GM19193 (cell line): ENCODE measurements at regions not wholly inside any gene's neighbourhood (a gene's known extent, or its start where the extent isn't known, plus 50 kb on each side); places are given as distances from the start of the nearest gene placed in this dataset.

Experiments used
- POLR2A ChIP-seq: IDR thresholded peaks from 4 replicates; pipeline ENCODE4 v1.6.1; 2011; ENCODE audit not compliant: insufficient read depth, insufficient read length; ENCODE audit errors: extremely low read depth

DNA sequence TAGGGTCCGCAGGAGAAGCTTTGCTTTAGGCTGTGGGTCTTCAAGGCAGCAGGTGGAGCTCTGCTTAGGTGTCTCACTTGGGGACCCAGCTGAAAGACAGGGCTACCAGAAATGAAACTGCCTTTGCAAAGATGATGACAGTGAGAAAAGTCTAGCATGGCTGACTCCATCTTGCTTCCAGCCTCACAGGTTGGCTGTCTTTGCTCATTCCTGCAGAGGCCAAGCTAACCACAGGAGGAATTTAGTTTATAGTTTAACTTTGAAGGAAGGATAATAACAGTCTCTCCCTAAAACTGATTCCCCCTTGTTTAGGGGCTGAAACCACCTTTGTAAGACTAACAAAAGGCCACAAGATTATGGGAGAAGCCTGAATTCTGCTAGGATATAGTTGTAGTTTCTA, 252.4 kb downstream of the UQCRFS1 start:
- no peak for TF ChIP-seq POLR2A

DNA sequence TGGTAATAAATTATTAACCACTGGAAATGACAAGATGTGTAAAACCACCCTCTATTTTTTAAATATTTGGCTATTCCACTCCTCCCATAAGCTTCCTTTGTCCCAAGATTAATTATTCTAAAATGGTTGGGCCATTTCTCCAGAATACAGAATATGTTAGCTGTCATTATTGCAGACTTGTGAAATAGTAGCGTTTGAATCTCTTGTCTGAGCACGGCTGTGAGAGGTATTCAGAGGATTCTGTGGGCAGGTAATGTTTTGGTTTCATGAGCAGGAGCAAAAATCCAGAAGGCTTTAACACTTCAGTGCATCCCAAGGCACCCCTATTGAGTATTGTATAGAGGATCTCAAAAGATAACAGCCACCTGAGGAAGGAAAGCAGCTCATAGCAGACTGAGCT, 256.0 kb downstream of the UQCRFS1 start:
- no peak for TF ChIP-seq POLR2A

DNA sequence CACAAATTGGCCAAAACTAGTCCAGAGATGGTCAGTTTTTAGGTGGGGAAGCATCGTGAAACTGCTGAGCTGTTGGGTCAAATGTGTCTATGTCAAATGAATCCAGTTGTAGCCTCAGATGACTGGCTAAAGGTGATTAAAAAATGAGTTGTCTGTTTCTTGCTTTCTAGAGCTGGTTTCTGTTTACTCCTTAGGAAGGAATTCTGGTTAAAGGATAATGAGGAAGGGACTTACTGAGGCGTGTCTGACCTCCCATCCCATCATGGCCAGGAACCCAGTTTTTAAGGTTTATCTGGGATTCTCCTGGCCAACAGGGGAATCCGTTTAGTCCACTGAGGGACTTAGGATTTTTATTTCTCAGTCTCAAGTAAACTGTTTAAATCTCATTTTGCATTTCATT, 256.5 kb downstream of the UQCRFS1 start:
- TF ChIP-seq POLR2A: no peak

DNA sequence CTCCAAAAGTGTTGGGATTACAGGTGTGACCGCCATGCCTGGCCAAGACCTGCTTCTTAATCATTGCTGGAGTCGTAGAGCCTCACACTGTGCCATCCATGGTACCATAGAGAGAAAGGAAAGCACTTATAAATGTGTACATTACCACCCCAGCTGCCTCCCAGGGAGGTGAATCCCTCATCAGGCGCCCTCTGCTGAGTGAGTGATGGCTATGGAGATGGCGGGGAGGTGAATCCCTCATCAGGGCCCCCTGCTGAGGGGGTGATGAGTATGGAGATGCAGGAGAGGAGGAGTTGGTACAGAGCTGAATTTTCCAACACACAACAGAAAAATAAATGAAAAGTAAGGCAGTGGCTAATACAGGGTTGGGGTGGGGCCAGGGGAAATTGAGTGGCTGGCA, 263.4 kb downstream of the UQCRFS1 start:
- no peak for TF ChIP-seq POLR2A

DNA sequence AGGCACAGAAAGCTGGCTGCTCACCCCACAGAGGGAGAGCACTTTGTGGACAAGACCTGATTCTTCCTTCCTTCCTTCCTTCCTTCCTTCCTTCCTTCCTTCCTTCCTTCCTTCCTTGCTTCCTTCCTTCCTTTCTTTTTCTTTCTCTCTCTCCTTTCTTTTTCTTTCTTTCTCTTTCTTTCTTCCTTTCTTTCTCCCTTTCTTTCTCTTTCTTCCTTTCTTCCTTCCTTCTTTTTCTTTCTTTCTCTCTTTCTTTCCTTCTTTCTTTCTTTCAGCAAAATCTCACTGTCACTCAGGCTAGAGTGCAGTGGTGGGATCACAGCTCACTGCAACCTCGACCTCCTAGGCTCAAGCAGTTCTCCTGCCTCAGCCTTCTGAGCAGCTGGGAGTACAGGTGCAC, 263.9 kb downstream of the UQCRFS1 start:
- no peak for TF ChIP-seq POLR2A

DNA sequence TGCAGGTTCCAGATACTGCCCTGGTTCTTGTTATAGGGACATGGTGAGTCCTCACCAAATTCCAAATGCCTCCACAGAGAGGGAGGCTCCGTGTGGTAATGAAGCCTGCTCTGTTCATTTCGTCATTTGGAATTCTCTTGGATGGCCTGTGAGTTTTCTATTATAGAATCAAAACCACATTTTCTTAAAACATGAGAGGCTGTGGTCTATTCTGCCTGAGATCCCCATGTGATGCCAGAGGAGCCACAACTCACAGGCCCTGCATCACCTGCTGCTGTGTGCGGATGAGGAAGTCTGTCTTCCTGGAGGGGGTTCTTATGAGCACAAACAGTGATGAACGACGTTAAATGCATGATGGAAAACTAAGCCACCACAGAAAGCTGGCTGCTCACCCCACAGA, 264.4 kb downstream of the UQCRFS1 start:
- no peak for TF ChIP-seq POLR2A

DNA sequence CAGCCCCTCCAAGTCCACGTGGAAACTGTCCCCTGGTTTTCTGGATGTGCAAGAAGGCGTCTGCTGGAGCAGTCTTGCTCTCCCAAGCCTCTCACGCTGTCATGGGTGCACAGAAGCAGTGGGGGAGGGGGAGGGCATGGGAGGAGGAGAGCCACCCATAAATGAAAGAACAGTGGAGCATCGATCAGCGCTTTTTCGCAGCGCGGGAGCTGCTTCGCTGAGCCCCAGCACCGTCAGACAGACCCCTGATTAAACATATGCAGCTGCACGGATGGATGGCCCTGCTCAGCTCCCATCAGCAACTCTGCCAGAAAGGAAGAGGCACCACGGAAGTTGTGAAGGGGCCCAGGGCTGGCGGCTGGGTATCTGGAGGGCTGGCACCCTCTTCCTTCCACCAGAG, 264.9 kb downstream of the UQCRFS1 start:
- no peak for TF ChIP-seq POLR2A

DNA sequence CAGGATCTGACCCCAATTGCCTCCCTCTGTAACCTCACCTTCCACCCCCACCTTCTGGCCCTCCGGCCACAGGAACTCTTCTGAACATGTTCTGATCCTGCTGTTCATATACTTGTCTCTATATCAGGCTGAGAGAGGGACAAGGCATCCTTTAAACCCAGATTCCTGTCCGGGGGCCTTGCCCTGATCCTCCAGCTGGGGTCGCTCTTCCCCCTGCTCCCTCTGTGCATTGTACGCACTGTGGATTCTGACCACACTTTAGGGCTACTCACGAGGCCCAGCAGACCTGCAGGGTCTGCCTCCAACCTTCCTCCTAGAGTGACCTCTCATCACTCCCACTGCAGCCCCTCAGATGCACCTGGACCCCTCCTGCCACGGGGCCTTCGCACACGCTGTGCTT, 269.3 kb downstream of the UQCRFS1 start:
- TF ChIP-seq POLR2A: no peak

DNA sequence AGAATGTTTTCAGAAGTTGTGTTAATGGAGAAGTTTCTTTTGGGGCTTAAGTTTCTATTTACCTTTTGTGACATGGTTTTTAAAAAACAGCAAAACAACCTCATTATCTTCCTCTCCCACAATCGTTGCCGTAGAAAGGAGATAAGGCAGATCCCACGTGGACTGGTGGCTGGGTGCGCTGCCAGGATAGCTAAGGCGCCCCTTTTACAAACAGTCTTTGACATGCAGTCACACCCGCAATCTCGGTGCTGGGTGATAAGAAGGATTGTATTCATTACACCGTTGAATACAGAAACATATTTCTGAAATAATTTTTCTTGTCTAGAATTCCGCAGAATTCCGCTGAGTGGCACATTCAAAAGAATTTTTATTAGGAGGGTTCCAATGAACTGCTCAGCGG, 271.1 kb downstream of the UQCRFS1 start:
- no peak for TF ChIP-seq POLR2A

DNA sequence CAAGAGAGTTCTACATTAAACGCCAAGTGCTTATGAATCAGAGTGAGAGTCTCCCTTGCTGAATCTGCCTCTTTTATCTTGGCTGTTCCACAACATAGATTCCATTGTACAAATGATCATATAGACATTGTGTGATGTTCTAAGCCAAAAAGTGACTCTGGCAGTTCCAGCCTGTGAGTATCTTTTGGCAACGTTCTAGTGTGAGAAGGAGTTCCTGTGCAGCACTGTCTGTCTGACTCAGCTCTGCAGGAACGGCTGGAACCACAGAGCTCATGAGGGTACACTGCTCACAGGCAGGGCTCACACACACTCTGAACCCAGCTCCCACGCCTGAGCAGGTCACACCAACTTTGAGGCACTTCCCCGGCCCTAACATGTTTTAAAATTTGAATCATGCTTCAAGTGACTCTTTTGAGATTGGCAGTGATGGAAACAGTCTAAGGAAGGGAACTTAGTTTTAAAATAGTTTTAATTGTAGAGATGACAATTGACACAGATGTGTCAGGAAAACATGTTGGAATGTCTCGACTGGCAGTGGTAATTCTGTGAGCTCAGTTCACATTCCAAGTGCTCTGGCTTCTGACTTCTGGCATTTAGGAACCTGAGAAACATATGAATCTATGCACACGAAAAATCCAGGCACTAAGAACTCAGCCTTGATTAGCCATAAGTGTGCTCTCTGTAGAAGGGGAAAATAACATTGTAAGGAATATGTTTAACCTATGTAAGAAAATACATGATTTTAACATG, 272.0 kb downstream of the UQCRFS1 start:
- no peak for TF ChIP-seq POLR2A

DNA sequence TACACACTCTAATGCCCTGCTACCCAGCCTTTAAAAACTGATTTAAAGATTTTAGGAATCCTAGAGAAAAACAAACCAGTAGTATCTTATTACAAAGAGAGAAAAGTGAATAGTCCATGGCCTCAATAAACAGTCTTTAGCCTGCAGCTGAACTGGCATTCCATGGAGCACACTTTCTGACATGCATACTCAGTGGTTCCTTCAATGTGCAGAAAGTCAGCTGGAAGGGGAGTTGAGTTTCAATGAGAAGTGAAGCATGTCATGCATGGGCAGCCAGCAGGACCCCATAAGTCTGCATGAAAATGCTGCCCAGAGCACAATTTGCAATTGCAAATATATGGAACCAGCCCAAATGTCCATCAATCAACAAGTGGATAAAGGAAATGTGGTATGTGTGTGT, 273.7 kb downstream of the UQCRFS1 start:
- no peak for TF ChIP-seq POLR2A

DNA sequence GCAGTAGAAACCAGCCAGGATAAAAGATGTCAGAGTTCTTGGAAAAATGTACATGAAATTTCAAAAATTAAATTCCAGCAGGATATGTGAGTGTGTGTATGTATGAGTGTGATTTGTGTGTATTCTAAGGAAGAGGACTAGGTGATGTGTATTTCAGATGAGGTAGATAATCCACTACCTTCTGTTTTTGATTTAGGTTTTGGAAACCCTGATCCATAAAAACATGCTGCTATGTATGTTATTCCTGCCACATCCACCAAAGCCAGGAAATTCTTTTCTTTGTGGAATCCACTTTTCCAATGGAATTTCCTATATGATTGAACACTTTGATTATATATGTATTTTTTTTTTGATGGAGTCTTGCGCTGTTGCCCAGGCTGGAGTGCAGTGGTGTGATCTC, 276.9 kb downstream of the UQCRFS1 start:
- TF ChIP-seq POLR2A: no peak

DNA sequence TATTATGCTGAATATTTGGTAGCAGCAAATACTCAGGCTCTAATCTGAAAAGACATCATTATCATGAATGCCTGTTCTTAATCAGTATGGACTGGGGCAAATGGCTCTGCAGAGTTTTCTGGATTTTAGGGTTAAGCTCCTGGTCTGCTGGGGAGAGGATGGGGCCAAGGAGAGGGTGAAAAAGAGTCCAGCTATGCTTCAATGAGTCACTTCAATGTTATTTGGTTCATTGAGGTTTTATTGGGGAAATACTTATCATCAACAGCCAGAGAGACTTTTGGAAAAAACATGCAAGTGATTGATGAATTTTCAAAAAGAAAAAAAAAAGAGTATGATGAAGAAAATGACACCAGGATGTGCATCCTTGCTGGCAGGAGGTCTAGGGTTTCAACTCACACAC, 278.3 kb downstream of the UQCRFS1 start:
- TF ChIP-seq POLR2A: no peak

DNA sequence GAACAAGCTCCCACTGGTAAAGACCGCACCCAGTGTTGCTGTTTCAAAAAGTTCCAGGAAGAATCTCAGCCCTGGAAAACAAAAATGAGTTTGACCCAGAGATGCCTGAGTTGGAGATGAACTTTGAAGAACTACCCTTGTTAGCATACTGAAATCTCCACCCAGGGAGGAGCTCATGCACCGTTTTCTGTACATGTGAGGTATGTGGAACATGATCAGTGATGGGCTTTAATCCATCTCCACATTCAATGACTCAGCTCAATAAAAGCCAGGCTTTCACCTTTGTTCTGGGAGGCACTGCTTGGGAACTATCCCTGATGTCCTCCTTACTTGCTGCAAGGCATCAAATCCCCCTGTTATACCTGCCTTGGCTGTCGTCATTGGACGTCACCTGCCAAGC, 279.9 kb downstream of the UQCRFS1 start:
- no peak for TF ChIP-seq POLR2A

DNA sequence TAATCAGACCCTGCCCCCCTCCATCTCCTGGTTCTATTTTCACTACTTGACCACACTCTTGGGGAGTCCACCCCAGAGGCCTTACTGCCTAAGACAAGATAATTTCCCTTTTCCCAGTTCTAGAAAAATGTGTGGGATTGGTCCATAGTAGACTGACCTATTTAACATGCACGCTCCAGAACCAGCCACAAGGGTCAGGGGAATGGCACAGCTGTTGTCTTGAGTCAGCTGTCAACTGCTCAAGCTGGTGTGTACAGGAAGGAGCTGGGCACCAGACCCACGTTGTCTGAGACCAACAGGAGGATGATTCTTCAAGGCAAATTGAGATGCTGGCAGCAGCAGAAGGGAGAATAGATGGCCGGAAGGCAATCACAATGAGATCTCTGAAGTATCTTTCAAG, 280.5 kb downstream of the UQCRFS1 start:
- TF ChIP-seq POLR2A: no peak

DNA sequence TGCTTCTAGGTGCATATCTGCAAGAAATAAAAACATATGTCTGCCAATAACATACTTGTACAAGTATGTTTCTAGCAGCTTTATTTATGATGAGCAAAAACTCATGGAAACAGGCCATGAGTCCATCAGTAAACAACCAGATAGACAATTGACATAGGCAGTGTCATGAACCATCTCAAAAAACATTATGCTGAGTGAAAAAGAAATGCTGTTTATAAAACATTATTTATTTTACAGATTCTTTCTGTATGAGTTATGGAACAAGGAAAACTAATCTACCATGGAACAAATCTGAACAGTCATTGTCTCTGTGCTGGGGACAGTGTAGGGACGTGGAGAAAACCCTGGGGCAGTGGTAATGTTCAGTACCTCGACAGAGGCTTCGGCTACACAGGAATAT, 283.9 kb downstream of the UQCRFS1 start:
- no peak for TF ChIP-seq POLR2A

DNA sequence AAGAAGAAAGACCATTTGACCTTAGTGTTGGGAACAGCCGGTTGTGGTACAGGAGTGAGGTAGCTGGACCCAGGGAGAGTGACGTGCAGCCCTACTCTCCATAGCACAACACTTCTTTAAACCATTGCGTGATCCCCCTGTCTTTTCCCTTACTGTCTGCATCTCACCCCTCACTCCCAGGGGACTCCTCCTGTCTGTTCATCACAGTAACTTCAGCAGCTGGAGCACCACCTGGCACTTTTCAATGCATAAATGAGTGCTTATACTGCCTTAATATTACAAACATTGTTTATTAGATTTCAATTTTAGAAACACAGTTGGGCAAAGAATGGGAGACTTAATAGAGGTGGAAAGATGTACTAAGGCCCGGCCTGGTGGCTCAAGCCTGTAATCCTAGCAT, 285.5 kb downstream of the UQCRFS1 start:
- TF ChIP-seq POLR2A: no peak
